ENCODE measurements at regions not wholly inside any gene's neighbourhood (a gene's known extent, or its start where the extent isn't known, plus 50 kb on each side); places are given as distances from the start of the nearest gene placed in this dataset.

DNA sequence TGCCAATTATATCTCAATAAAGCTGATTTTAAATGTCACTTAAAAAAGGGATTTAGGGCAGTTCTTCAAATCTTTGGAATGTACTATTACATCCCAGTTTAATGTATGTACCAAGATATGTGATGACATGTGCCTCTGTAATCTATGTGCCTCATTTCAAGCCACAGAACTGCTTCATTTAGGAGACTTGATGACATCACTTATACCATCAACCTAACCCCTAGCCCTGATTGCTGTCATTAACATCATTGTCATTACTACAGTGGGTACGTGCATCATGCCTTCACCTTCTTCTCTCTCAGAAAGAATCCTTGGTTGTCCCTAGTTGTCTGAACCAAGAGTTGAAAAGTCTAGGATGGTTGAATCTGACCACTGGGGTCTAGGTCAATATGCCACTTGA is 134.3 kb upstream of the RAB11FIP2 start:
- TF ChIP-seq TAF1 (IDR thresholded peaks at IDR 0.05; ENCODE audit: borderline replicate concordance, low read depth, low read length) (no peak), FOSL2 (IDR thresholded peaks at IDR 0.05; ENCODE audit: borderline replicate concordance, low read depth) (no peak), FOXJ3 (CRISPR knock-in tag; IDR thresholded peaks at IDR 0.05) (no peak), SMC3 (IDR thresholded peaks at IDR 0.05; ENCODE audit: low read depth, low read length) (no peak), POLR2AphosphoS5 (IDR thresholded peaks at IDR 0.05; ENCODE audit: low read depth, low read length) (no peak), RCOR1 (IDR thresholded peaks at IDR 0.05; ENCODE audit: low read length) (no peak), RFX5 (IDR thresholded peaks at IDR 0.05; ENCODE audit: low read length) (no peak), GABPA (IDR thresholded peaks at IDR 0.05; ENCODE audit: low read depth) (no peak), EP300 (IDR thresholded peaks at IDR 0.05; ENCODE audit: borderline replicate concordance in 1 of 2, low read depth in 1 of 2, low read length in 1 of 2) (no peak), TCF12 (IDR thresholded peaks at IDR 0.05) (no peak), JUND (IDR thresholded peaks at IDR 0.05) (no peak)
- TF ChIP-seq, protein P1, sequence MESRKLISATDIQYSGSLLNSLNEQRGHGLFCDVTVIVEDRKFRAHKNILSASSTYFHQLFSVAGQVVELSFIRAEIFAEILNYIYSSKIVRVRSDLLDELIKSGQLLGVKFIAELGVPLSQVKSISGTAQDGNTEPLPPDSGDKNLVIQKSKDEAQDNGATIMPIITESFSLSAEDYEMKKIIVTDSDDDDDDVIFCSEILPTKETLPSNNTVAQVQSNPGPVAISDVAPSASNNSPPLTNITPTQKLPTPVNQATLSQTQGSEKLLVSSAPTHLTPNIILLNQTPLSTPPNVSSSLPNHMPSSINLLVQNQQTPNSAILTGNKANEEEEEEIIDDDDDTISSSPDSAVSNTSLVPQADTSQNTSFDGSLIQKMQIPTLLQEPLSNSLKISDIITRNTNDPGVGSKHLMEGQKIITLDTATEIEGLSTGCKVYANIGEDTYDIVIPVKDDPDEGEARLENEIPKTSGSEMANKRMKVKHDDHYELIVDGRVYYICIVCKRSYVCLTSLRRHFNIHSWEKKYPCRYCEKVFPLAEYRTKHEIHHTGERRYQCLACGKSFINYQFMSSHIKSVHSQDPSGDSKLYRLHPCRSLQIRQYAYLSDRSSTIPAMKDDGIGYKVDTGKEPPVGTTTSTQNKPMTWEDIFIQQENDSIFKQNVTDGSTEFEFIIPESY (IDR thresholded peaks at IDR 0.05; ENCODE audit: borderline replicate concordance, low read depth): no peak
- TF ChIP-seq, protein P2, sequence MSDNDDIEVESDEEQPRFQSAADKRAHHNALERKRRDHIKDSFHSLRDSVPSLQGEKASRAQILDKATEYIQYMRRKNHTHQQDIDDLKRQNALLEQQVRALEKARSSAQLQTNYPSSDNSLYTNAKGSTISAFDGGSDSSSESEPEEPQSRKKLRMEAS (IDR thresholded peaks at IDR 0.05; ENCODE audit: low read depth): no peak
- TF ChIP-seq, protein P3, sequence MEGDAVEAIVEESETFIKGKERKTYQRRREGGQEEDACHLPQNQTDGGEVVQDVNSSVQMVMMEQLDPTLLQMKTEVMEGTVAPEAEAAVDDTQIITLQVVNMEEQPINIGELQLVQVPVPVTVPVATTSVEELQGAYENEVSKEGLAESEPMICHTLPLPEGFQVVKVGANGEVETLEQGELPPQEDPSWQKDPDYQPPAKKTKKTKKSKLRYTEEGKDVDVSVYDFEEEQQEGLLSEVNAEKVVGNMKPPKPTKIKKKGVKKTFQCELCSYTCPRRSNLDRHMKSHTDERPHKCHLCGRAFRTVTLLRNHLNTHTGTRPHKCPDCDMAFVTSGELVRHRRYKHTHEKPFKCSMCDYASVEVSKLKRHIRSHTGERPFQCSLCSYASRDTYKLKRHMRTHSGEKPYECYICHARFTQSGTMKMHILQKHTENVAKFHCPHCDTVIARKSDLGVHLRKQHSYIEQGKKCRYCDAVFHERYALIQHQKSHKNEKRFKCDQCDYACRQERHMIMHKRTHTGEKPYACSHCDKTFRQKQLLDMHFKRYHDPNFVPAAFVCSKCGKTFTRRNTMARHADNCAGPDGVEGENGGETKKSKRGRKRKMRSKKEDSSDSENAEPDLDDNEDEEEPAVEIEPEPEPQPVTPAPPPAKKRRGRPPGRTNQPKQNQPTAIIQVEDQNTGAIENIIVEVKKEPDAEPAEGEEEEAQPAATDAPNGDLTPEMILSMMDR (IDR thresholded peaks at IDR 0.05): no peak

All from SK-N-SH (cell line).